SK-N-SH (cell line): ENCODE measurements at regions not wholly inside any gene's neighbourhood (a gene's known extent, or its start where the extent isn't known, plus 50 kb on each side); places are given as distances from the start of the nearest gene placed in this dataset.

ENCODE experiments used
- CTCF ChIA-PET: fragments of 300-600, 350-600 bp; formaldehyde crosslinking; extraction: SDS; loops from one replicate; lab custom pipeline; 2021; lab: Yijun Ruan, JAX
- POLR2A ChIA-PET: fragments of 350-600 bp; sonication (Branson Sonifier 250); formaldehyde crosslinking; extraction: SDS; loops from one replicate; lab custom pipeline; 2020; ENCODE audit warnings: antibody characterized with exemption, inconsistent platforms; lab: Yijun Ruan, JAX
- DNase-seq: peaks from one replicate; pipeline ENCODE4 v3.0.0; 2012
- H2AFZ ChIP-seq: fragments of 200-600 bp; sonication (generic); 2 replicates; pipeline ENCODE4 v1.8.1; 2016; ENCODE audit warnings: antibody characterized with exemption, mild to moderate bottlenecking, low read depth
- H3F3A ChIP-seq: fragments of 200-600 bp; sonication (generic); replicated peaks from 2 replicates; pipeline ENCODE3; 2016; ENCODE audit warnings: antibody characterized with exemption, mild to moderate bottlenecking; ENCODE audit not compliant: insufficient read depth
- H3K27ac ChIP-seq, 2 experiments: fragments of 200-500 bp in 1 of 2; fragments of 200-600 bp in 1 of 2; sonication (Bioruptor generic) in 1 of 2; sonication (generic), shearing (Covaris generic) in 1 of 2; 2 replicates each; pipeline versions ENCODE4 v1.5.1 to v1.6.1; 2014 to 2016; ENCODE audit warnings: low read depth in 2 of 2, inconsistent platforms in 1 of 2, low read length in 1 of 2, mild to moderate bottlenecking in 1 of 2, mixed read lengths in 1 of 2
- H3K27me3 ChIP-seq: fragments of 200-600 bp; sonication (generic), shearing (Covaris generic); 2 replicates; pipeline ENCODE4 v1.6.1; 2016; ENCODE audit warnings: mixed run types; ENCODE audit not compliant: insufficient read depth
- H3K36me3 ChIP-seq, 2 experiments: fragments of 200-500 bp in 1 of 2; fragments of 200-600 bp in 1 of 2; sonication (Bioruptor generic) in 1 of 2; sonication (generic) in 1 of 2; replicated peaks in 1 of 2; 2 replicates each; pipeline versions ENCODE3 to v1.5.1; 2014 to 2016; ENCODE audit warnings: low read length in 1 of 2, mild to moderate bottlenecking in 1 of 2; ENCODE audit not compliant: insufficient read depth in 2 of 2, control insufficient read depth in 1 of 2
- H3K4me1 ChIP-seq, 2 experiments: fragments of 200-500 bp in 1 of 2; fragments of 200-600 bp in 1 of 2; sonication (Bioruptor generic) in 1 of 2; sonication (generic), shearing (Covaris generic) in 1 of 2; 2 replicates each; pipeline versions ENCODE4 v1.5.1 to v1.6.1; 2014 to 2016; ENCODE audit warnings: low read depth in 1 of 2, low read length in 1 of 2, mixed run types in 1 of 2; ENCODE audit not compliant: insufficient read depth in 2 of 2, control insufficient read depth in 1 of 2
- H3K4me2 ChIP-seq: fragments of 200-600 bp; sonication (generic), shearing (Covaris generic); 2 replicates; pipeline ENCODE4 v1.6.1; 2017; ENCODE audit warnings: mixed run types
- H3K4me3 ChIP-seq, 2 experiments: fragments of 200-500 bp in 1 of 2; fragments of 200-600 bp in 1 of 2; sonication (Bioruptor generic) in 1 of 2; sonication (generic), shearing (Covaris generic) in 1 of 2; 2 replicates each; pipeline versions ENCODE4 v1.5.1 to v1.8.1; 2014 to 2016; ENCODE audit warnings: low read depth in 2 of 2, inconsistent platforms in 1 of 2, low read length in 1 of 2, mild to moderate bottlenecking in 1 of 2, mixed read lengths in 1 of 2, moderate library complexity in 1 of 2
- H3K79me2 ChIP-seq: fragments of 200-600 bp; sonication (generic); 2 replicates; pipeline ENCODE4 v1.8.1; 2017; ENCODE audit warnings: mild to moderate bottlenecking; ENCODE audit not compliant: insufficient read depth
- H3K9ac ChIP-seq: fragments of 200-600 bp; sonication (generic); 2 replicates; pipeline ENCODE4 v1.6.1; 2017; ENCODE audit warnings: mixed run types
- H3K9me2 ChIP-seq: fragments of 200-600 bp; sonication (generic); 2 replicates; pipeline ENCODE4 v1.6.1; 2017; ENCODE audit warnings: mixed run types
- H3K9me3 ChIP-seq: fragments of 200-600 bp; sonication (generic); 2 replicates; pipeline ENCODE4 v1.6.1; 2017; ENCODE audit warnings: mixed run types, mild to moderate bottlenecking, moderate library complexity
- H4K20me1 ChIP-seq: fragments of 200-600 bp; sonication (generic); 2 replicates; pipeline ENCODE4 v1.6.1; 2017; ENCODE audit warnings: mild to moderate bottlenecking, mixed run types; ENCODE audit not compliant: insufficient read depth
- CHD2 ChIP-seq: fragments of 150-350 bp; IDR thresholded peaks from 2 replicates; pipeline ENCODE4 v1.6.1; 2018; ENCODE audit warnings: low read length; ENCODE audit not compliant: partially characterized antibody
- EZH2phosphoT487 ChIP-seq: fragments of 200-600 bp; sonication (generic); IDR thresholded peaks from 2 replicates; pipeline ENCODE4 v1.6.1; 2017; ENCODE audit warnings: low read depth, mixed run types, mild to moderate bottlenecking, antibody characterized with exemption, moderate library complexity, borderline replicate concordance
- FOSL2 ChIP-seq: IDR thresholded peaks from 2 replicates; pipeline ENCODE4 v1.4.0; 2012; ENCODE audit warnings: low read depth, mild to moderate bottlenecking, moderate library complexity, borderline replicate concordance
- GABPA ChIP-seq: IDR thresholded peaks from 2 replicates; pipeline ENCODE4 v1.4.0; 2012; ENCODE audit warnings: low read depth, mild to moderate bottlenecking
- JUND ChIP-seq: IDR thresholded peaks from 2 replicates; pipeline ENCODE4 v1.4.0; 2012
- MEF2A ChIP-seq: IDR thresholded peaks from 2 replicates; pipeline ENCODE4 v1.4.0; 2012; ENCODE audit warnings: low read depth, borderline replicate concordance
- POLR2AphosphoS5 ChIP-seq: IDR thresholded peaks from 2 replicates; pipeline ENCODE4 v1.6.1; 2012; ENCODE audit warnings: low read depth, low read length
- TAF1 ChIP-seq: IDR thresholded peaks from 2 replicates; pipeline ENCODE4 v1.6.1; 2012; ENCODE audit warnings: low read depth, mild to moderate bottlenecking, low read length, moderate library complexity, borderline replicate concordance
- TCF12 ChIP-seq: IDR thresholded peaks from 2 replicates; pipeline ENCODE4 v1.4.0; 2012
- TEAD4 ChIP-seq: IDR thresholded peaks from 2 replicates; pipeline ENCODE4 v1.4.0; 2012; ENCODE audit warnings: mild to moderate bottlenecking, borderline replicate concordance; ENCODE audit not compliant: insufficient read depth
- YY1 ChIP-seq: IDR thresholded peaks from 2 replicates; pipeline ENCODE4 v1.4.0; 2012; ENCODE audit warnings: low read depth, mild to moderate bottlenecking
- WGBS: methylation state at CpG from one replicate; pipeline ENCODE4 v1.1.6; 2017; ENCODE audit warnings: low lambda C conversion rate; 5-methylcytosine and 5-hydroxymethylcytosine counted together
- TF ChIP-seq, protein P1 (sequence below): IDR thresholded peaks from 2 replicates; pipeline ENCODE4 v1.4.0; 2012; ENCODE audit warnings: low read depth, borderline replicate concordance
- TF ChIP-seq, protein P2 (sequence below): IDR thresholded peaks from 2 replicates; pipeline ENCODE4 v1.4.0; 2012; ENCODE audit warnings: low read depth, borderline replicate concordance
- TF ChIP-seq, protein P3 (sequence below): fragments of 200-600 bp; sonication (generic); IDR thresholded peaks from 2 replicates; pipeline ENCODE4 v1.6.1; 2017; ENCODE audit warnings: antibody characterized with exemption, mild to moderate bottlenecking, moderate library complexity

DNA sequence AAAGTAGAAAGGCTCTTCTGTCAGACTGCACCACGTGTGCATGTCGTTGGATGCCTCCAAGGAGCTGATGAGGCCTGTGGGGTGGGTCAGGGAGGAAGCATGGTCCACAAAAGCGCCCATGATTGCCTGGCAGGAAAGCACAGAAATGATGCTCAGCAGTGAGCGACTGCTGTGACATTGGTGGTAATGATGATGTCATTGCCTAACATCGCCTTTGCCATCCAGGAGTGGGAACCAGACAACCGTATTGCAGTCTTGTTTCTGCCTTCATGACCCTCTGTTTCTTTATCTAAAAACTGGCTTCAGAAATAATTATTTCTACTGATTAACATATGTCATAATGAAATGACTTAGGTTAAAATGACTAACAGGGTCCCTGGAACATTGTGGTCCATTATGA is 477.8 kb upstream of the B3GAT1 start:
- CTCF ChIA-PET = interaction anchor here (1.6 kb wide), 1 partner anchor 21 kb away, joined by 9 read pairs; no protein-coding TSS in a partner anchor
- H3F3A ChIP-seq = no peaks in the 10 kb centered on the region

DNA sequence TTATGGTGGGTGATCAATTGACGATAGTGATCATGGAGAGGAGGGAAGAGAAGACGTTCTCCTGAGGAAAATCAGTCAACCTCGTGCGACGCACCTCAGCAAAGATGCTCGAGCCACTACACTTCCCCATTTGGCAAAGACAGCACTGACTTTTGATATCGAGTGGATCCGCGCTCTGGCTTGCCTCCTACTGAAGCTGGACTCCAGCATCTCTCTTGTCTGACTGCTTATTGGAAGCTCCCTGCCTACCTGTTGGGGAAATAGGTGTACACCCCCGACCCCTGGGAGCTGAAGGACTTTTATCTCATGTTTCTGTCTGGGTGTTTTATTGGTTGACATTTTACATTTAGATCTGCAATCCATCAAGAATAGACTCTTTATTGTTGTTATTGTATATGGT is 476.8 kb upstream of the B3GAT1 start:
- H3F3A ChIP-seq = no peaks in the 10 kb centered on the region
- ChIA-PET POLR2A (no interaction called here), CTCF (interaction anchor here (1.6 kb wide), 1 partner anchor 20 kb away, joined by 9 read pairs; no protein-coding TSS in a partner anchor)
- H3K9me2 ChIP-seq = no peaks in the 10 kb centered on the region
- H3K4me2 ChIP-seq = no peak overlapping the region
- no peaks in the 10 kb centered on the region for H3K27me3 ChIP-seq
- no peaks in the 10 kb centered on the region for H3K9me3 ChIP-seq
- DNase-seq = no peak
- no peak overlapping the region for H3K27ac ChIP-seq
- no peak overlapping the region for H3K9ac ChIP-seq
- 42% methylated on average over 10 of the region's 10 CpGs for WGBS
- no peak overlapping the region for H3K4me3 ChIP-seq
- no peaks in the 10 kb centered on the region for H4K20me1 ChIP-seq
- no peak overlapping the region for H2AFZ ChIP-seq
- H3K36me3 ChIP-seq = no peaks in the 10 kb centered on the region
- peaks cover 0 to 9% of the 10 kb centered on the region in 2 experiments; a peak in 1 of 4 replicates for H3K4me1 ChIP-seq
- TF ChIP-seq, protein P1, sequence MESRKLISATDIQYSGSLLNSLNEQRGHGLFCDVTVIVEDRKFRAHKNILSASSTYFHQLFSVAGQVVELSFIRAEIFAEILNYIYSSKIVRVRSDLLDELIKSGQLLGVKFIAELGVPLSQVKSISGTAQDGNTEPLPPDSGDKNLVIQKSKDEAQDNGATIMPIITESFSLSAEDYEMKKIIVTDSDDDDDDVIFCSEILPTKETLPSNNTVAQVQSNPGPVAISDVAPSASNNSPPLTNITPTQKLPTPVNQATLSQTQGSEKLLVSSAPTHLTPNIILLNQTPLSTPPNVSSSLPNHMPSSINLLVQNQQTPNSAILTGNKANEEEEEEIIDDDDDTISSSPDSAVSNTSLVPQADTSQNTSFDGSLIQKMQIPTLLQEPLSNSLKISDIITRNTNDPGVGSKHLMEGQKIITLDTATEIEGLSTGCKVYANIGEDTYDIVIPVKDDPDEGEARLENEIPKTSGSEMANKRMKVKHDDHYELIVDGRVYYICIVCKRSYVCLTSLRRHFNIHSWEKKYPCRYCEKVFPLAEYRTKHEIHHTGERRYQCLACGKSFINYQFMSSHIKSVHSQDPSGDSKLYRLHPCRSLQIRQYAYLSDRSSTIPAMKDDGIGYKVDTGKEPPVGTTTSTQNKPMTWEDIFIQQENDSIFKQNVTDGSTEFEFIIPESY = no peak
- no peak for TF ChIP-seq POLR2AphosphoS5
- TF ChIP-seq, protein P2, sequence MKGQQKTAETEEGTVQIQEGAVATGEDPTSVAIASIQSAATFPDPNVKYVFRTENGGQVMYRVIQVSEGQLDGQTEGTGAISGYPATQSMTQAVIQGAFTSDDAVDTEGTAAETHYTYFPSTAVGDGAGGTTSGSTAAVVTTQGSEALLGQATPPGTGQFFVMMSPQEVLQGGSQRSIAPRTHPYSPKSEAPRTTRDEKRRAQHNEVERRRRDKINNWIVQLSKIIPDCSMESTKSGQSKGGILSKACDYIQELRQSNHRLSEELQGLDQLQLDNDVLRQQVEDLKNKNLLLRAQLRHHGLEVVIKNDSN = no peak
- no peak for TF ChIP-seq CHD2
- no peak for TF ChIP-seq YY1
- TF ChIP-seq FOSL2 = no peak
- TF ChIP-seq TEAD4 = no peak
- no peak for TF ChIP-seq TAF1
- TF ChIP-seq GABPA = no peak
- no peak for TF ChIP-seq EZH2phosphoT487
- TF ChIP-seq, protein P3, sequence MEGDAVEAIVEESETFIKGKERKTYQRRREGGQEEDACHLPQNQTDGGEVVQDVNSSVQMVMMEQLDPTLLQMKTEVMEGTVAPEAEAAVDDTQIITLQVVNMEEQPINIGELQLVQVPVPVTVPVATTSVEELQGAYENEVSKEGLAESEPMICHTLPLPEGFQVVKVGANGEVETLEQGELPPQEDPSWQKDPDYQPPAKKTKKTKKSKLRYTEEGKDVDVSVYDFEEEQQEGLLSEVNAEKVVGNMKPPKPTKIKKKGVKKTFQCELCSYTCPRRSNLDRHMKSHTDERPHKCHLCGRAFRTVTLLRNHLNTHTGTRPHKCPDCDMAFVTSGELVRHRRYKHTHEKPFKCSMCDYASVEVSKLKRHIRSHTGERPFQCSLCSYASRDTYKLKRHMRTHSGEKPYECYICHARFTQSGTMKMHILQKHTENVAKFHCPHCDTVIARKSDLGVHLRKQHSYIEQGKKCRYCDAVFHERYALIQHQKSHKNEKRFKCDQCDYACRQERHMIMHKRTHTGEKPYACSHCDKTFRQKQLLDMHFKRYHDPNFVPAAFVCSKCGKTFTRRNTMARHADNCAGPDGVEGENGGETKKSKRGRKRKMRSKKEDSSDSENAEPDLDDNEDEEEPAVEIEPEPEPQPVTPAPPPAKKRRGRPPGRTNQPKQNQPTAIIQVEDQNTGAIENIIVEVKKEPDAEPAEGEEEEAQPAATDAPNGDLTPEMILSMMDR = no peak
- no peak for TF ChIP-seq JUND
- no peaks in the 10 kb centered on the region for H3K79me2 ChIP-seq

More for the DNA sequence above, 477.8 kb upstream of the B3GAT1 start:
- Histone ChIP-seq H3K4me2 (no peak overlapping the region), H3K9ac (no peak overlapping the region), H4K20me1 (no peaks in the 10 kb centered on the region), H3K4me1 (peaks cover 0 to 11% of the 10 kb centered on the region in 2 experiments; a peak in 2 of 4 replicates), H3K79me2 (no peaks in the 10 kb centered on the region), H3K4me3 (no peak overlapping the region), H3K27me3 (no peaks in the 10 kb centered on the region), H3K36me3 (no peaks in the 10 kb centered on the region), H3K27ac (no peak overlapping the region), H3K9me3 (no peaks in the 10 kb centered on the region), H2AFZ (no peak overlapping the region), H3K9me2 (no peaks in the 10 kb centered on the region)
- TF ChIP-seq MEF2A (no peak), CHD2 (no peak), TCF12 (no peak)
- WGBS = 56% methylated on average over 4 of the region's 6 CpGs
- no peak for DNase-seq
- POLR2A ChIA-PET = no interaction called here
